ENCODE measurements at regions not wholly inside any gene's neighbourhood (a gene's known extent, or its start where the extent isn't known, plus 50 kb on each side); places are given as distances from the start of the nearest gene placed in this dataset.

DNA sequence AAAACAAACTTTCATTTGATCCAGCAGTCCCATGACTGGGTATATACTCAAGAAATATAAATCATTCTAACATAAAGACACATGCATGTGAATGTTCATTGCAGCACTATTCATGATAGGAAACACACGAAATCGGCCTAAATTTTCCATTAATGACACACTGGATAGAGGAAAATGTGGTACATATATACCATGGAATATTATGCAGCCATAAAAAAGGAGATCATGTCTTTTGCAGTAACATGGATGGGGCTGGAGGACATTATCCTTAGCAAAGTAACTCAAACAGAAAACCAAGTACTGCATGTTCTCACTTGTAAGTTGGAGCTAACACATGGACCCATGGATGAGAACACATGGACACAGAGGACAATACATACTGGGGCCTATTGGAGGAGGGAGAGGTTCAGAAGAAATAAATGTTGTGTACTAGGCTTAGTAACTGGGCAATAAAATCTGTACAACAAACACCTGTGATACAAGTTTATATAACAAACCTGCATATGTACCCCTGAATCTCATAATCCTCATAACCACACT is 283.6 kb downstream of the LMO7 start:
- no peak for DNase-seq

DNA sequence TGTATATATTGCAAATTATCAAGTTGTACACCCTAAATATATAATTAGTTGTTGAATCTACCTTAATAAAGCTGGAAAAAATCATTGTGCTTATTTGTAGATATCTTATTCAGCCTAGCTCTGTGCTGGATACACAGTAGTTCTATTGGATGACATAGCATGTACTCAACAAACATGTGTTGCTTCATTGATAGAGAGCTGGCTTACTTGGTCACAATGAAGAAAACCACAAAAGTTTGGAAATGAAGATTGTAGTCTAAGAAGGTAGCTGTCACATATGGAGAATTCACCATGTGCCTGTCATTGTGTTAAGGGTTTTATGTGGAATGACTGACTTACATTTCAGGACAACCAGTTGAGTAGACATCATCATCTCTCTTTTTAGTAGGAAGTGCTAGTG is 278.9 kb downstream of the LMO7 start:
- DNase-seq: no peak

- no peak for DNase-seq
Observed at GRCh38 chr13:75913925-75914324, 277.8 kb downstream of the LMO7 start.

DNA sequence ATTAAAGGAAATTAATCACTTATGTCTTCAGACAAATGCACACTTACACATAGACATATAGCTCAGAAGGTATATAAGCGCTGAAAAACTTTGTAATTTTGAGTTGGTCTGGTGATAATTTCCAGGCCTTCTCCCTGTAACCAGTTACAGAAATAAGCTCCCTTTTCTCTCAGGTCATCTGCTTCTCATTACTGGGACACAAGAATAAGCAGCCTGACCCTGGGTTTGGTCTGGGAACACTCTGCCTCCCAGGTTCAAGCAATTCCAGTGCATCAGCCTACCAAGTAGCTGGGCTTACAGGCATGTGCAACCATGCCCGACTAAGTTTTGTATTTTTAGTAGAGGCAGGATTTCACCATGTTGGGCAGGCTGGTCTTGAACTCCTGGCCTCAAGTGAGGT is 274.5 kb downstream of the LMO7 start:
- DNase-seq: no peak

Data from right forelimb (tissue), 1 donor.